Tibial nerve (tissue), 4 donors: ENCODE measurements at regions not wholly inside any gene's neighbourhood (a gene's known extent, or its start where the extent isn't known, plus 50 kb on each side); places are given as distances from the start of the nearest gene placed in this dataset.

Experiments used
- CTCF ChIP-seq, 5 experiments: fragments of 200-600 bp in 3 of 5; fragments of 450-650 bp in 2 of 5; sonication (generic) in 3 of 5; IDR thresholded peaks; one replicate each; pipeline ENCODE4 v1.5.1; 2016 to 2019; ENCODE audit warnings: antibody characterized with exemption in 5 of 5, mild to moderate bottlenecking in 3 of 5, moderate library complexity in 2 of 5
- EP300 ChIP-seq, 2 donors: sonication (generic); formaldehyde crosslinking; IDR thresholded peaks; one replicate each; pipeline ENCODE4 v1.6.1; 2017; ENCODE audit warnings: antibody characterized with exemption in 2 of 2, mild to moderate bottlenecking in 1 of 2
- POLR2A ChIP-seq, 2 donors: fragments of 450-650 bp; IDR thresholded peaks; one replicate each; pipeline ENCODE4 v1.6.1; 2017; ENCODE audit warnings: antibody characterized with exemption in 2 of 2, mild to moderate bottlenecking in 2 of 2, moderate library complexity in 2 of 2

GRCh38 chr7:34208878-34209621, 303.7 kb downstream of the BMPER start:
- no peak for TF ChIP-seq POLR2A (IDR thresholded peaks at IDR 0.05)
- TF ChIP-seq CTCF (IDR thresholded peaks at IDR 0.05): no peak
- no peak for TF ChIP-seq EP300 (IDR thresholded peaks at IDR 0.05)
